ENCODE measurements at regions not wholly inside any gene's neighbourhood (a gene's known extent, or its start where the extent isn't known, plus 50 kb on each side); places are given as distances from the start of the nearest gene placed in this dataset.

- no peak for DNase-seq
Observed at GRCh38 chr21:43271452-43272020, 102.7 kb downstream of the CRYAA start.

DNA sequence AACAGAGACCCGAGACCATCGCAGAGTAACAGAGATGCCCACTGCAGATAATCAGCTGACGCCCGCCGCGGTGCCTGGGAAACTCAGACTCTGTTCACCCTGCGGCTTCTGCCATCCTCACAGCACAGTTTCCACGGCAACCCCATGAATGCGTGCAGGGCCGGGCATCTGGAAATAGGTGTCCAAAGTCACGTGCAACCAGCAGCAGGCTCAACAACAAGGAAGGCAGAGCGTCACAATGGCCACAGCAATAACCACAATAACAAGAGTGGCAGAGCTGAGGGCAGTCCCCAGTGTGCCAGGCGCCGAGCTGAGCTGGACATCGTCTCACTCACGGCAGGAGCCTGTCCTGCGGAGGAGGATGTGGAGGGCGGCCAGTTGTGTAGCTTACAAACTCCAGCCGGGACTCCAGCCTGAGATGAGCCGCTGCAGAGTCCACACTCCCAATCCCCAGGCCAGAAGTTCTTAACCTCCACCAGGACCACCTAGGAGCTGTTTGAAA is 102.0 kb downstream of the CRYAA start:
- no peak for DNase-seq

- DNase-seq = no peak
Observed at GRCh38 chr21:43269957-43270705, 101.3 kb downstream of the CRYAA start.

GRCh38 chr21:43269440-43269839 is 100.6 kb downstream of the CRYAA start:
- DNase-seq = no peak

- no peak for DNase-seq
Observed at GRCh38 chr21:43268804-43269186, 100.0 kb downstream of the CRYAA start.

DNA sequence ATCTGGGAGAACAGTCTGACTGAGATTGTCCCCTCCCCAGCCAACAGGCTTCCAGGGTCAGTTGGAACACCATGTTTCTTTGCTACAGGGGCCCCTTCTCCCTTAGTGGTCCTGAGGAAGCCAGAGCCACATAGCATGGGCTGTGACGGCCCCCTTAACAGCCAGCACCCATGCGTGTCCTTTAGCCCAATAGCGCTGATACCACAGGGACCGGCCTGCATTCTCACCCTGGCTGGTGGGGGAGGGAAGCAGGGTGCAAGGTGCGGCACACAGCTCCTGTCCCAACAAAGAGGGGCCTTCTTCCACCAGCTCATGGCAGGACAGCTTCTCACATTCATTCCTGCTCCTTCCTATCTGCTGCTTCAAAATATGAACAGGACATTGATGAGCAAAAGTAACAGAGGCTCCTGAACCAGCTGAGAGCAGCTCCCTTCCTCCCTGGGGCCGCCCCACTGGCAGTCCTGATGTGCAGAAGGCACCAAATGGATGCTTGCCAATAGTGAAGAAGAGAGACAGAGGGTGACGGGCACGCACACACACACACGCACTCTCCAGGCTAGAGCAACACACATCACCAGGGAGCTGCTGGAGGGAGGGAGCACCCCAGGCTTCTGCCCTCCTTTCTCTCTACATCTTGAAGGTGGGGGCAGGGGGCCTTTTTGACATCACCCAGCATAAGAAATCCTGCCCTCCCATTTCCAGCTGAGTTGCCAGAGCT is 99.4 kb downstream of the CRYAA start:
- DNase-seq = no peak

DNA sequence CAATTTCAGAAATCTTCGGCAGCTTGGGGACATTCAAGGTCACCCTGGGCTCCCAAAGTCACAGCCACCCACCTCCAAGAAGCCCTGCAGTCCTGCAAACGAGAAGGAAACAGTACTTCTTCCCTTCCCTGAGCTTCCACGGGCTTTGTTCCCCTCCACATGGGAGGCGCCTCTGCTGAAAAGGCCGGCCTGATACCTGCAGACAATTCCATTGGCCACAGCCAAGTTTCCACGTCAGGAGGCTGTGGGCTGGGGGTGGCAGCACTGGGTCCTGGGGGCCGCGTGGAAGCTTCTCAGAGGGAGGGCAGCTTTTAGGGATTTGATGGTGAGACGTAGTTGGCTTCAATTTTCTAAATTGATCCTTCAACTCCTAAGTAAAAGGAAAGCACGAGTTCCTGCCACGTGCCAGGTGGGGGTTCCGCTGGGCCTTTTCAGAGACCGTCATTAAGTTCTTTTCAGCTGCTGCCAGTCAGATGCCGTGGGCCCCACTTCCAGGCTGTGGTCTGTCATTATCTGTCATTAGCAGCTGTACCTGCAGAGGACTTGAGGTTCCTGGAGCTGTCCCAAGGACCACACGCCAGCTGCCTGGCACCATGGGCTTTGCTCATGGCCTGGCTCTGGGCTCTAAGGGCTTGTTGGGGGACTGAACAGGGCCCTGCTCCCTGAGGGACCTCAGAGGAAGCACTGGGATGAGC is 98.7 kb downstream of the CRYAA start:
- DNase-seq = no peak

DNA sequence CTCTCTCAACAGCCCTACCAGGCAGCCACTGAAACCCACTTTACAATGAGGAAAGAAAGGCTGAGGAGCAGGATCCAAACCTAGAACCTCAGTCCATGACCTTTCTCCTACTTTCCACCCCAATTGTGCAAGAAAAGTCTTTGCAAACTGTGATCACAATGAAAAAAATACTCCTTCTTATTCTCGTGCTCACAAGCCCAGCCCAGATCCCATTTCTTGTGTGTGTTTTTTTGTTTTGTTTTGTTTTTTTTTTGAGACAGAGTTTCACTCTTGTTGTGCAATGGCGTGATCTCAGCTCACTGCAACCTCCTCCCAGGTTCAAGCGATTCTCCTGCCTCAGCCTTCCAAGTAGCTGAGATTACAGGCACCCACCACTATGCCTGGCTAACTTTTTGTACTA is 97.7 kb downstream of the CRYAA start:
- DNase-seq = no peak

DNA sequence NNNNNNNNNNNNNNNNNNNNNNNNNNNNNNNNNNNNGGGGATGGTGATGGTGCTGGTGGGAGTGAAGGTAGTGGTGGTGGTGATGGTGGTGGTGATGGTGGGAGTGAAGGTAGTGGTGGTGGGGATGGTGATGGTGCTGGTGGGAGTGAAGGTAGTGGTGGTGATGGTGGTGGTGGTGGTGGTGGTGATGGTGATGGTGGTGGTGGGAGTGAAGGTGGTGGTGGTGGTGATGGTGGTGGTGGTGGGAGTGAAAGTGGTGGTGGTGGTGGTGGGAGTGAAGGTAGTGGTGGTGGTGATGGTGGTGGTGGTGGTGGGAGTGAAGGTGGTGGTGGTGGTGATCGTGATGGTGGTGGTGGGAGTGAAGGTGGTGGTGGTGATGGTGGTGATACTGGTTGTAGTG is 93.6 kb downstream of the CRYAA start:
- DNase-seq = no peak

Data from HCEC 1CT (cell line).